ENCODE measurements at regions not wholly inside any gene's neighbourhood (a gene's known extent, or its start where the extent isn't known, plus 50 kb on each side); places are given as distances from the start of the nearest gene placed in this dataset.

GRCh38 chrX:39766085-39766726, 331.6 kb downstream of the BCOR start:
- TF ChIP-seq POLR2A (IDR thresholded peaks at IDR 0.05) (no peak), CTCF (IDR thresholded peaks at IDR 0.05) (no peak)

Data from uterus (tissue), 2 donors.